Liver (tissue), 3 donors: ENCODE measurements at regions not wholly inside any gene's neighbourhood (a gene's known extent, or its start where the extent isn't known, plus 50 kb on each side); places are given as distances from the start of the nearest gene placed in this dataset.

ENCODE experiments used
- SP1 ChIP-seq: IDR thresholded peaks from 2 replicates; pipeline ENCODE4 v1.6.1; 2018; ENCODE audit warnings: antibody characterized with exemption, mild to moderate bottlenecking
- TF ChIP-seq, protein P1 (sequence below): fragments of 150-350 bp; IDR thresholded peaks from 2 replicates; pipeline ENCODE4 v1.5.1; 2017; ENCODE audit warnings: improper control_type of control experiment, low read depth, low read length; ENCODE audit not compliant: missing input control
- donor health status: healthy.
- donor health status: healthy.

DNA sequence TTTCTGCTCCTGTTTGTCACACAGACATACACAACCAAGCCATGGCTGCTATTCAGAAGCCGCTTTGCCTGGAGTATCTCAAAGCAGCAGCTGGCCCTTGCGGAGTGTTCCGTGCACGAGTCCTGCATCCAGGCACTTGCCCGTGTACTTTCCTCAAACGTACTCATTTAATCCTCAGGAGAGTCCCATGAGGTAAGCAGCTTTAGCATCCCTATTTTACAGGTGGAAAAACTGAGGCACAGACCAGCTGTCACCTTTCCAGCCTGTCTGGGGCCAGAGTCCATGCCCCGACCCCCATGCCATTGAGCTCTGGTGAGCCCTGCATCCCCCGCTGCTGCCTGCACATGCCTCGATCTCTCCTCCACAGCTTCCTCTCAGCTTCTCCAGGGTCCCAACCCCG, 130.0 kb downstream of the ERMARD start:
- TF ChIP-seq, protein P1, sequence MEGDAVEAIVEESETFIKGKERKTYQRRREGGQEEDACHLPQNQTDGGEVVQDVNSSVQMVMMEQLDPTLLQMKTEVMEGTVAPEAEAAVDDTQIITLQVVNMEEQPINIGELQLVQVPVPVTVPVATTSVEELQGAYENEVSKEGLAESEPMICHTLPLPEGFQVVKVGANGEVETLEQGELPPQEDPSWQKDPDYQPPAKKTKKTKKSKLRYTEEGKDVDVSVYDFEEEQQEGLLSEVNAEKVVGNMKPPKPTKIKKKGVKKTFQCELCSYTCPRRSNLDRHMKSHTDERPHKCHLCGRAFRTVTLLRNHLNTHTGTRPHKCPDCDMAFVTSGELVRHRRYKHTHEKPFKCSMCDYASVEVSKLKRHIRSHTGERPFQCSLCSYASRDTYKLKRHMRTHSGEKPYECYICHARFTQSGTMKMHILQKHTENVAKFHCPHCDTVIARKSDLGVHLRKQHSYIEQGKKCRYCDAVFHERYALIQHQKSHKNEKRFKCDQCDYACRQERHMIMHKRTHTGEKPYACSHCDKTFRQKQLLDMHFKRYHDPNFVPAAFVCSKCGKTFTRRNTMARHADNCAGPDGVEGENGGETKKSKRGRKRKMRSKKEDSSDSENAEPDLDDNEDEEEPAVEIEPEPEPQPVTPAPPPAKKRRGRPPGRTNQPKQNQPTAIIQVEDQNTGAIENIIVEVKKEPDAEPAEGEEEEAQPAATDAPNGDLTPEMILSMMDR = no peak
- TF ChIP-seq SP1 = no peak
